ENCODE measurements at regions not wholly inside any gene's neighbourhood (a gene's known extent, or its start where the extent isn't known, plus 50 kb on each side); places are given as distances from the start of the nearest gene placed in this dataset.
"Not testable (repeated sequence)": the region's sequence is repeated elsewhere in the genome, so short reads cannot be mapped to it uniquely, and the experiment has no call there.

DNA sequence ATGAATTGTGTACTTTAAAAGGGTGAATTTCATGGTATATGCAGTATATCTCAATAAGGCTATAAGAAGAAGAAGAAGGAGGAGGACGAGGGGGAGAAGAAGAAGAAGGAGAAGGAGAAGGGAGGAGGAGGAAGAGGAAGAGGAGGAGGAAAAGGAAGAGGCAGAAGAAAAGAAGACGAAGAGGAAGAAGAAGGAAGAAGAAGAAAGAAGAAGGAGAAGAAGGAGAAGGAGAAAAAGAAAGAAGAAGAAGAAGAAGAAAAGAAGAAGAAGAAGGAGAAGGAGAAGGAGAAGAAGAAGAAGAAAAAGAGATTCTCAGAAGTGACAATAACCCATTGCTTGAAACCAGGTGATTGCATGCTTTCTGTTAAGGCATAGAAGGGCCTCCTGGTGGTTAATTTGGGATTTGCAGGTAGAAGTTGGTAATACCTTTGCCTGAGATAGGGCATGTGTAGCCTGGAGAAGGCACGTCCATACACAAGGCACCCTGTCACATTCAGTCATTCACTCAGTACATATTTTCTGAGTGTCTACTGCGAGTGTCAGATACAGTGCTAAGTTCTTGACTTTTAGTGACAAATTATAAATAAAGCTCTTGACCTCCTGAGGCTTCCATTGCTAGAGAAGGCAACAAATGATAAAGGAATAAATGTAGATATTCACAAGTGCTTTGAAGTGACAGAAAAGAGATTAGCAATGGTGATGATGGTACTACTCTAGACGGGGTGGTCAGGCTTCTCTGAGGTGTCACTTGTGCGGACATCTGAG lies 231.3 kb downstream of the NPR3 start:
- Histone ChIP-seq H3K4me3 (IDR thresholded peaks at IDR 0.05; ENCODE audit: insufficient read depth, low read depth, low read length) (no peak overlapping the region), H3K27ac (no peak overlapping the region), H3K27me3 (ENCODE audit: insufficient read depth, low read depth) (no peaks in the 10 kb centered on the region), H3K9ac (no peak overlapping the region), H3K4me2 (no peak overlapping the region), H3K36me3 (ENCODE audit: insufficient read depth) (no peaks in the 10 kb centered on the region), H3K4me1 (ENCODE audit: low read depth, poor library complexity, severe bottlenecking) (no peaks in the 10 kb centered on the region), H2AFZ (ENCODE audit: low read depth) (no peak overlapping the region), H3K79me2 (ENCODE audit: insufficient read depth, low read depth) (no peaks in the 10 kb centered on the region), H4K20me1 (ENCODE audit: insufficient read depth) (no peaks in the 10 kb centered on the region)
- TF ChIP-seq, protein P1, sequence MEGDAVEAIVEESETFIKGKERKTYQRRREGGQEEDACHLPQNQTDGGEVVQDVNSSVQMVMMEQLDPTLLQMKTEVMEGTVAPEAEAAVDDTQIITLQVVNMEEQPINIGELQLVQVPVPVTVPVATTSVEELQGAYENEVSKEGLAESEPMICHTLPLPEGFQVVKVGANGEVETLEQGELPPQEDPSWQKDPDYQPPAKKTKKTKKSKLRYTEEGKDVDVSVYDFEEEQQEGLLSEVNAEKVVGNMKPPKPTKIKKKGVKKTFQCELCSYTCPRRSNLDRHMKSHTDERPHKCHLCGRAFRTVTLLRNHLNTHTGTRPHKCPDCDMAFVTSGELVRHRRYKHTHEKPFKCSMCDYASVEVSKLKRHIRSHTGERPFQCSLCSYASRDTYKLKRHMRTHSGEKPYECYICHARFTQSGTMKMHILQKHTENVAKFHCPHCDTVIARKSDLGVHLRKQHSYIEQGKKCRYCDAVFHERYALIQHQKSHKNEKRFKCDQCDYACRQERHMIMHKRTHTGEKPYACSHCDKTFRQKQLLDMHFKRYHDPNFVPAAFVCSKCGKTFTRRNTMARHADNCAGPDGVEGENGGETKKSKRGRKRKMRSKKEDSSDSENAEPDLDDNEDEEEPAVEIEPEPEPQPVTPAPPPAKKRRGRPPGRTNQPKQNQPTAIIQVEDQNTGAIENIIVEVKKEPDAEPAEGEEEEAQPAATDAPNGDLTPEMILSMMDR (conservative IDR thresholded peaks at IDR 0.05; ENCODE audit: low read depth, low read length): peak; percentile 68

DNA sequence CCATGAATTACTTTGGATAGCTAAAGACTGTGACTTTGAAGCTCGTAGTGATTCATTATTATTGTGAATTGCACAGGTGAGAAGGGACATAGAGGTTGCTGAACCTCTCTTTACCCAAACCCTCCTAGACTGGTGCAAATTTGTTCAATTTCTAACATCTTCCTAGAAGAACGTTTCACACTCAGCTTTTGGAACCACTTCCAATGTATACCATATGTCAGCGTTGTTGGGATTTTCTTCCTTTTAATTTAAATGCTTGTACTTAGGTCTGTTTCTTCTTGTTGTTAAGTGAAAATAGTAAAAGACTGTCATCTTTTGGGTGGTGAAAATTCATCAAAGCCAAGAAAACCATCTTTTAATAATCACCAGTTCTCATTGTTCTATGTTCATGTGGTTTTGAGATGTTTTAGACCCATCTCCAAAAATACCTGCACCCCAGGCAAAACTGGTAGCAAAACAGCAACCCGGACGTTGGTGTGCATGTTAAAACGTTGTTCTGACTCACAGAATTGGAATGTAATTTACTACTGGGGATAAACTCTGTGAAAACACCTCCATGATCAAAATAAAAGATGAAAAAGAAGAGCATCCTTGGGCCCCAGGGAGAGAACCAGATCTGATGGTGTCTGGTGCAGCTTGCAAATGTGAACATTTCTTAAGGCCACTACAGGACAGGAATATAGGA lies 238.3 kb downstream of the NPR3 start:
- TF ChIP-seq, protein P1 (conservative IDR thresholded peaks at IDR 0.05; ENCODE audit: low read depth, low read length): no peak
- no peak overlapping the region for H3K4me3 ChIP-seq (IDR thresholded peaks at IDR 0.05; ENCODE audit: insufficient read depth, low read depth, low read length)
- no peak overlapping the region for H3K4me2 ChIP-seq
- no peak overlapping the region for H2AFZ ChIP-seq (ENCODE audit: low read depth)
- H3K27ac ChIP-seq: no peak overlapping the region
- no peaks in the 10 kb centered on the region for H3K79me2 ChIP-seq (ENCODE audit: insufficient read depth, low read depth)
- no peaks in the 10 kb centered on the region for H3K36me3 ChIP-seq (ENCODE audit: insufficient read depth)
- no peaks in the 10 kb centered on the region for H4K20me1 ChIP-seq (ENCODE audit: insufficient read depth)
- H3K27me3 ChIP-seq (ENCODE audit: insufficient read depth, low read depth): no peaks in the 10 kb centered on the region
- no peaks in the 10 kb centered on the region for H3K4me1 ChIP-seq (ENCODE audit: low read depth, poor library complexity, severe bottlenecking)
- no peak overlapping the region for H3K9ac ChIP-seq

DNA sequence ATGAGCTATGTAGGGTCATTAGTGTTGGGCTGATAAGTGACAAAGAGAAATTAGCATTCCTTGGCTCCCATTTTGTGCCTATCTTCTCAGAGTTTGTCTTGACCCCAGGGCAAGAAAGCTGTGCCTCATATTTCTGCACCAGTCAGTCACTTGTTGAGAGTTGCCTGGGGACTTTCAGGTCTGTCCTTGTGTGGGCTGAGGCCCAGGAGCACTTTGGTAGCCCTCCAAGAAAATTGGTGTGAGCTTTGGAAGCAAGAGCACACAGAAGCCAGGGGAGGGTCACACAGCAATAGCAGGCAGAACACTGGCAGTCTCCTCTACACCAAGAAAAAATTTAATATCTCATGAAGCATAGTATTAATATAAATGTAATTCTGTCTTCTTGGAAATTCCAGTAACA lies 239.9 kb downstream of the NPR3 start:
- Histone ChIP-seq H3K27ac (no peak overlapping the region), H3K27me3 (ENCODE audit: insufficient read depth, low read depth) (no peaks in the 10 kb centered on the region), H4K20me1 (ENCODE audit: insufficient read depth) (no peaks in the 10 kb centered on the region), H3K4me1 (ENCODE audit: low read depth, poor library complexity, severe bottlenecking) (no peaks in the 10 kb centered on the region), H3K4me3 (IDR thresholded peaks at IDR 0.05; ENCODE audit: insufficient read depth, low read depth, low read length) (no peak overlapping the region), H3K9ac (no peak overlapping the region), H3K4me2 (no peak overlapping the region), H3K36me3 (ENCODE audit: insufficient read depth) (no peaks in the 10 kb centered on the region), H3K79me2 (ENCODE audit: insufficient read depth, low read depth) (no peaks in the 10 kb centered on the region), H2AFZ (ENCODE audit: low read depth) (no peak overlapping the region)
- TF ChIP-seq, protein P1 (conservative IDR thresholded peaks at IDR 0.05; ENCODE audit: low read depth, low read length): no peak

DNA sequence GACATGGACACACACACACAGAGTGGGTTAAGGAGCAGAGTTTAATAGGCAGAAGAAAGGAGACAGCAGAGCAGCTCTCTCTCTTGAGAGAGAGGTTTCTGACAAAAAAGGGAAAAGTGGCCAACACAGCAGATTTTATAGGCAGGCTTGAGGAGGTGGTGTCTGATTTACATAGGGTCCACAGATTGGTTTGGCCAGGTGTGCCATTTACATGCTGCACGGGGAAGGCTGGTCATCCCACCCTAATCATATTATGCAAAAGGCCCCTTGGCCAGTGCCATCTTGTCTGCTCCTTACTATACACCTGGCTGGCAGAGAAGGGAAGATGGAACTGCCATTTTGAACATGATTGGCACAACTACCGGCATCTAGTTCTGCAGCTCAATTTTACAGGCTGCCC lies 240.8 kb downstream of the NPR3 start:
- H3K79me2 ChIP-seq (ENCODE audit: insufficient read depth, low read depth): no peaks in the 10 kb centered on the region
- no peak overlapping the region for H3K4me2 ChIP-seq
- H2AFZ ChIP-seq (ENCODE audit: low read depth): no peak overlapping the region
- no peak overlapping the region for H3K27ac ChIP-seq
- no peak overlapping the region for H3K9ac ChIP-seq
- H4K20me1 ChIP-seq (ENCODE audit: insufficient read depth): no peaks in the 10 kb centered on the region
- H3K4me1 ChIP-seq (ENCODE audit: low read depth, poor library complexity, severe bottlenecking): no peaks in the 10 kb centered on the region
- H3K4me3 ChIP-seq (IDR thresholded peaks at IDR 0.05; ENCODE audit: insufficient read depth, low read depth, low read length): no peak overlapping the region
- H3K36me3 ChIP-seq (ENCODE audit: insufficient read depth): no peaks in the 10 kb centered on the region
- no peaks in the 10 kb centered on the region for H3K27me3 ChIP-seq (ENCODE audit: insufficient read depth, low read depth)
- TF ChIP-seq, protein P1 (conservative IDR thresholded peaks at IDR 0.05; ENCODE audit: low read depth, low read length): no peak

DNA sequence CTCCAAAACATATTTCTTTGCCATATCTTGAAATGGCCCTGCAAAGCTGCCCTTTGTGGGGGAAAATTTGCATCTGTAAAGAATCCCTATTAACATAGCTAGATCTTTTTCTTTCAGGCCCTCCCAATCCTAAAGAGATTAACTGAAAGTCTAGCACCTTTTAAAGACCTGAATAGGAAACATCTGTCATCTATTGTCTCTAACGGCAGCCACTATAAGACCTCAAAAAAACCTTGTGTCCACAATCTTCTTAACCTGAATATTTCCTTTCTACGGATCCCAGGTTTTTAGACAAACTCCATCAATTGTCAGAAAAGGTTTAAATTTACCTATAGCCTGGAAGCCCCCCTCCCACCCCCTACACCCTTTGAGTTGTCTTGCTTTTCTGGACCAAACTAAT lies 241.3 kb downstream of the NPR3 start:
- H3K9ac ChIP-seq; H3K27ac ChIP-seq; H3K4me1 ChIP-seq (ENCODE audit: low read depth, poor library complexity, severe bottlenecking); H2AFZ ChIP-seq (ENCODE audit: low read depth); H3K4me3 ChIP-seq (IDR thresholded peaks at IDR 0.05; ENCODE audit: insufficient read depth, low read depth, low read length); H3K27me3 ChIP-seq (ENCODE audit: insufficient read depth, low read depth); H3K4me2 ChIP-seq; H3K36me3 ChIP-seq (ENCODE audit: insufficient read depth); H4K20me1 ChIP-seq (ENCODE audit: insufficient read depth); H3K79me2 ChIP-seq (ENCODE audit: insufficient read depth, low read depth): not testable (repeated sequence)

Data from KMS-11 (cell line).